Suppressor macrophage treated with lipopolysaccharide for 4 hours (primary cell): ENCODE measurements at regions not wholly inside any gene's neighbourhood (a gene's known extent, or its start where the extent isn't known, plus 50 kb on each side); places are given as distances from the start of the nearest gene placed in this dataset.

Experiments
- DNase-seq: peaks from one replicate; pipeline ENCODE4 v3.0.0-alpha.2; 2020

- no peak for DNase-seq
Measured at GRCh38 chr4:120524237-120524636, 398.3 kb downstream of the PRDM5 start.

GRCh38 chr4:120520761-120521160, 401.8 kb downstream of the PRDM5 start:
- DNase-seq: no peak

GRCh38 chr4:120517966-120518365, 404.6 kb downstream of the PRDM5 start:
- no peak for DNase-seq

GRCh38 chr4:120509719-120510118, 412.8 kb downstream of the PRDM5 start:
- DNase-seq: no peak

- DNase-seq: no peak
Measured at GRCh38 chr4:120509222-120509621, 413.3 kb downstream of the PRDM5 start.

GRCh38 chr4:120508036-120508435, 414.5 kb downstream of the PRDM5 start:
- DNase-seq: no peak

GRCh38 chr4:120506536-120506935, 416.0 kb downstream of the PRDM5 start:
- no peak for DNase-seq

- no peak for DNase-seq
Measured at GRCh38 chr4:120498678-120499077, 423.8 kb downstream of the PRDM5 start.

GRCh38 chr4:120491481-120491880, 424.8 kb upstream of the MAD2L1 start:
- DNase-seq: no peak

- DNase-seq: no peak
Measured at GRCh38 chr4:120481756-120482155, 415.1 kb upstream of the MAD2L1 start.

GRCh38 chr4:120472447-120473131, 405.9 kb upstream of the MAD2L1 start:
- DNase-seq: no peak

- no peak for DNase-seq
Measured at GRCh38 chr4:120466429-120466828, 399.8 kb upstream of the MAD2L1 start.

GRCh38 chr4:120454788-120455187, 388.1 kb upstream of the MAD2L1 start:
- no peak for DNase-seq

- DNase-seq: no peak
Measured at GRCh38 chr4:120452536-120452935, 385.9 kb upstream of the MAD2L1 start.

GRCh38 chr4:120452001-120452400, 385.4 kb upstream of the MAD2L1 start:
- DNase-seq: no peak

GRCh38 chr4:120447774-120448173, 381.1 kb upstream of the MAD2L1 start:
- no peak for DNase-seq

GRCh38 chr4:120446051-120446567, 379.5 kb upstream of the MAD2L1 start:
- DNase-seq: no peak

GRCh38 chr4:120445186-120445585, 378.5 kb upstream of the MAD2L1 start:
- DNase-seq: no peak

- no peak for DNase-seq
Measured at GRCh38 chr4:120443116-120443515, 376.5 kb upstream of the MAD2L1 start.

- no peak for DNase-seq
Measured at GRCh38 chr4:120440730-120441129, 374.1 kb upstream of the MAD2L1 start.

GRCh38 chr4:120435179-120435578, 368.5 kb upstream of the MAD2L1 start:
- no peak for DNase-seq

GRCh38 chr4:120434756-120435155, 368.1 kb upstream of the MAD2L1 start:
- no peak for DNase-seq

GRCh38 chr4:120432301-120432860, 365.7 kb upstream of the MAD2L1 start:
- no peak for DNase-seq

- DNase-seq: no peak
Measured at GRCh38 chr4:120431180-120431579, 364.5 kb upstream of the MAD2L1 start.

GRCh38 chr4:120418146-120418545, 351.5 kb upstream of the MAD2L1 start:
- DNase-seq: no peak
